ENCODE measurements at regions not wholly inside any gene's neighbourhood (a gene's known extent, or its start where the extent isn't known, plus 50 kb on each side); places are given as distances from the start of the nearest gene placed in this dataset.

DNA sequence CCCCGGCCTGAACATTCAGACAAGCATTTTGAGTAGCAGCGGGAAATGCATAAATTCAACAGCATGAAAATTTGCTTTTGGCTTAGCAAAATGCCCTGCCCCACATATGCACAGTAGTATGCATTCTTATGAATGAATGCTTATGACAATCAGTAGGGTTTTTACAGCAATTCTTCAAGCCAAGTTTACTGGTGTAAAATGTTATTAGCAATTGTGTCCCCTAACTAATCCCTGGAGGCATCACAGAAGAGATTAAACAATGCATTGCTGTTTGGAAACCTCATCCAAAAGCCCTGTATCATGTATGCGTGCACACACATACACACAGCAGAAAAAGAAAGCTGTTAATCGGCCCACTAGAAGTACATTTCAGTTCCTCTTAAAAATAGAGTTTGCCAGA is 406.5 kb downstream of the LRIG3 start (continued):
- TF ChIP-seq MXI1 (IDR thresholded peaks at IDR 0.05; ENCODE audit: borderline replicate concordance, low read depth, low read length), result no peak
- TF ChIP-seq, protein P1, sequence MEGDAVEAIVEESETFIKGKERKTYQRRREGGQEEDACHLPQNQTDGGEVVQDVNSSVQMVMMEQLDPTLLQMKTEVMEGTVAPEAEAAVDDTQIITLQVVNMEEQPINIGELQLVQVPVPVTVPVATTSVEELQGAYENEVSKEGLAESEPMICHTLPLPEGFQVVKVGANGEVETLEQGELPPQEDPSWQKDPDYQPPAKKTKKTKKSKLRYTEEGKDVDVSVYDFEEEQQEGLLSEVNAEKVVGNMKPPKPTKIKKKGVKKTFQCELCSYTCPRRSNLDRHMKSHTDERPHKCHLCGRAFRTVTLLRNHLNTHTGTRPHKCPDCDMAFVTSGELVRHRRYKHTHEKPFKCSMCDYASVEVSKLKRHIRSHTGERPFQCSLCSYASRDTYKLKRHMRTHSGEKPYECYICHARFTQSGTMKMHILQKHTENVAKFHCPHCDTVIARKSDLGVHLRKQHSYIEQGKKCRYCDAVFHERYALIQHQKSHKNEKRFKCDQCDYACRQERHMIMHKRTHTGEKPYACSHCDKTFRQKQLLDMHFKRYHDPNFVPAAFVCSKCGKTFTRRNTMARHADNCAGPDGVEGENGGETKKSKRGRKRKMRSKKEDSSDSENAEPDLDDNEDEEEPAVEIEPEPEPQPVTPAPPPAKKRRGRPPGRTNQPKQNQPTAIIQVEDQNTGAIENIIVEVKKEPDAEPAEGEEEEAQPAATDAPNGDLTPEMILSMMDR (conservative IDR thresholded peaks at IDR 0.05; ENCODE audit: low read depth, low read length), result no peak

GRCh38 chr12:58519839-58520238 is 400.5 kb downstream of the LRIG3 start:
- ChIA-PET POLR2A (ENCODE audit: unreplicated experiment) (no interaction called here), CTCF (no interaction called here)
- H3K56ac ChIP-seq (ENCODE audit: extremely low read depth, insufficient read depth, low read length), result no peak overlapping the region
- in situ Hi-C loops (cut with MboI; ENCODE audit: low sequenced_read_pairs) (no loop called here), dilution Hi-C loops (cut with HindIII; ENCODE audit: low sequenced_read_pairs, unreplicated experiment) (no loop called here), intact Hi-C loops (cut with micrococcal nuclease) (no loop called here)
- H2BK15ac ChIP-seq (ENCODE audit: low read depth, low read length), result no peak overlapping the region
- H3K36me3 ChIP-seq (ENCODE audit: control insufficient read depth, insufficient read depth, low read length), result no peaks in the 10 kb centered on the region
- H4K5ac ChIP-seq (ENCODE audit: low read depth, low read length), result no peak overlapping the region
- no peak overlapping the region for H3K18ac ChIP-seq (ENCODE audit: low read depth, low read length)
- ATAC-seq (ENCODE audit: low read depth) (no peak), DNase-seq (no peak)
- no peaks in the 10 kb centered on the region for H3K4me1 ChIP-seq (ENCODE audit: control insufficient read depth, insufficient read depth, low read length)
- H3K9me1 ChIP-seq (ENCODE audit: insufficient read depth, low read length), result no peaks in the 10 kb centered on the region
- H3K4ac ChIP-seq (ENCODE audit: low read depth, low read length), result no peak overlapping the region
- no peak overlapping the region for H2BK5ac ChIP-seq (ENCODE audit: low read depth, low read length, poor library complexity, severe bottlenecking)
- no peak overlapping the region for H2BK20ac ChIP-seq (ENCODE audit: low read depth, low read length)
- H3K4me2 ChIP-seq (ENCODE audit: low read depth, low read length), result no peak overlapping the region
- no peak overlapping the region for H3K27ac ChIP-seq (ENCODE audit: insufficient read depth, low read length)
- no peak overlapping the region for H2BK120ac ChIP-seq (ENCODE audit: low read depth, low read length)
- H4K91ac ChIP-seq (ENCODE audit: insufficient read depth, low read depth, low read length), result no peak overlapping the region
- BruUV-seq (replicated peaks), result no TSS peak
- H3K23ac ChIP-seq (ENCODE audit: low read depth, low read length), result no peak overlapping the region
- H2AK5ac ChIP-seq (ENCODE audit: low read depth, low read length), result no peak overlapping the region
- TF ChIP-seq, protein P1 (conservative IDR thresholded peaks at IDR 0.05; ENCODE audit: low read depth, low read length), result no peak
- TF ChIP-seq CEBPB (IDR thresholded peaks at IDR 0.05; ENCODE audit: low read depth, low read length), result peak; percentile 51
- no CpG with 5 or more reads among the region's 1 CpG for WGBS, 2 experiments (ENCODE audit: extremely low coverage in 2 of 2, insufficient read length in 1 of 2)
- no peak overlapping the region for H2AK9ac ChIP-seq (replicated peaks; ENCODE audit: low read depth, low read length, poor library complexity)
- no peaks in the 10 kb centered on the region for H4K20me1 ChIP-seq (ENCODE audit: insufficient read depth, low read length)
- H4K8ac ChIP-seq (ENCODE audit: low read depth in 2 of 2, low read length in 2 of 2), result no peak overlapping the region
- no peaks in the 10 kb centered on the region for H3K79me1 ChIP-seq (ENCODE audit: low read depth in 1 of 2, low read length in 2 of 2)
- H3K27me3 ChIP-seq (ENCODE audit: control insufficient read depth, insufficient read depth, low read length), result no peaks in the 10 kb centered on the region
- no peak overlapping the region for H2AFZ ChIP-seq (replicated peaks; ENCODE audit: low read length, poor library complexity)
- no peak overlapping the region for H3K4me3 ChIP-seq (ENCODE audit: insufficient read depth, low read depth, low read length)
- no peak overlapping the region for H3K14ac ChIP-seq (replicated peaks; ENCODE audit: low read depth, low read length)
- H3K9ac ChIP-seq (ENCODE audit: low read depth, low read length), result no peak overlapping the region
- peaks cover 13% of the 10 kb centered on the region for H3K9me3 ChIP-seq (ENCODE audit: control insufficient read depth, insufficient read depth, low read length)
